ENCODE measurements at regions not wholly inside any gene's neighbourhood (a gene's known extent, or its start where the extent isn't known, plus 50 kb on each side); places are given as distances from the start of the nearest gene placed in this dataset.

GRCh38 chr3:159896543-159896942, 92.1 kb upstream of the IL12A start:
- TF ChIP-seq CTCF (IDR thresholded peaks at IDR 0.05), result no peak
- no peak for TF ChIP-seq POLR2A (IDR thresholded peaks at IDR 0.05)

Measured in gastroesophageal sphincter (tissue), 3 donors.